Urinary bladder (tissue), 3 donors: ENCODE measurements at regions not wholly inside any gene's neighbourhood (a gene's known extent, or its start where the extent isn't known, plus 50 kb on each side); places are given as distances from the start of the nearest gene placed in this dataset.

Source experiments
- DNase-seq: peaks from one replicate; pipeline ENCODE4 v3.0.0-alpha.2; 2015; ENCODE audit errors: extremely low spot score
- H3K27ac ChIP-seq: one replicate; pipeline ENCODE4 v1.5.1; 2013; ENCODE audit warnings: low read depth, mild to moderate bottlenecking, moderate library complexity
- H3K36me3 ChIP-seq: one replicate; pipeline ENCODE4 v1.6.1; 2013; ENCODE audit warnings: mild to moderate bottlenecking, moderate library complexity; ENCODE audit not compliant: insufficient read depth
- H3K4me1 ChIP-seq: one replicate; pipeline ENCODE4 v1.6.1; 2013; ENCODE audit warnings: mild to moderate bottlenecking, moderate library complexity; ENCODE audit not compliant: insufficient read depth
- H3K4me3 ChIP-seq: one replicate; pipeline ENCODE4 v1.5.1; 2013; ENCODE audit warnings: low read depth, low read length
- WGBS: extraction: QIAGEN DNeasy Blood & Tissue Kit; methylation state at CpG from one replicate; pipeline ENCODE4 v1.1.7; 2013; 5-methylcytosine and 5-hydroxymethylcytosine counted together
- donor health status: healthy with polysubstance abuse.
- donor health status: healthy.

DNA sequence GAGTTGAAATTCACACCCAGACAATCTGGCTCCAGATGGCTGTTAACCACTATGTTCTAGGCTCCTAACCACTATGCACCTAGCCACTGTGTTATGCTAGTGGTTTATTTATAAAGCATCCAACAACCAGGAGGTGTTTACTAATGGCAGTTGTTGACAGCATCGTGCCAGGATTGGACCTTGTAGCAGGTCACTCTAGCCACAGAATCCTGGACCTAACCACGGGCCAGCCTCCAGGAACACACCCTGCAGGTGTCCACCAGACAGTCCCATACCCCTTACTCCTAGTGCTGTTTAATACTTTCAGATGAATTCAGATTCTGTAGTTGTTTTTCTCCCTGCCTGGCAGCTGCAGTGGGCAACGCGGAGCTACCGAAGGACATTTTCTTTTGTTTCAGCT is 109.4 kb upstream of the MYL2 start:
- 64% methylated on average over 5 of the region's 5 CpGs for WGBS
- no peak overlapping the region for H3K27ac ChIP-seq
- no peaks in the 10 kb centered on the region for H3K36me3 ChIP-seq
- peaks cover 3% of the 10 kb centered on the region for H3K4me1 ChIP-seq
- H3K4me3 ChIP-seq = no peak overlapping the region
- no peak for DNase-seq

DNA sequence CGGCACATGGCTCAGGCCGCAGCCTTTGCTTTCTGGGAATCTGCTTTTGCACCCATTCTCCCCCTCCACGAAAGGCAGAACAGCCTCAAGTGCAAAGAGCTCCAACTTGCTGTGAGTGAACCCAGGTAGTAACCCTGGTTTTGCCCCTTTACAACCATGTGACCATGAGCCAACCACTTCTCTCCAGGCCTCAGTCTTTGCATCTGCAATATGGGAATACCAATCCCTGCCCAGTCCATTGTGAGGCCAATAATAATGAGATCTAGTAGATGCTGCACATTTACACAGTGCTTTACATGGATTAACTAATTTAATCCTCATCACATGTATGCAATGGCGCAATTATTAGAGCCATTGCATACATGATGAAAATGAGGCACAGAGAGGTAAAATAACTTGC is 108.9 kb upstream of the MYL2 start:
- DNase-seq = no peak
- peaks cover under 1% of the 10 kb centered on the region for H3K4me1 ChIP-seq
- no peak overlapping the region for H3K4me3 ChIP-seq
- H3K27ac ChIP-seq = no peak overlapping the region
- H3K36me3 ChIP-seq = no peaks in the 10 kb centered on the region
- 92% methylated on average over 4 of the region's 4 CpGs for WGBS

DNA sequence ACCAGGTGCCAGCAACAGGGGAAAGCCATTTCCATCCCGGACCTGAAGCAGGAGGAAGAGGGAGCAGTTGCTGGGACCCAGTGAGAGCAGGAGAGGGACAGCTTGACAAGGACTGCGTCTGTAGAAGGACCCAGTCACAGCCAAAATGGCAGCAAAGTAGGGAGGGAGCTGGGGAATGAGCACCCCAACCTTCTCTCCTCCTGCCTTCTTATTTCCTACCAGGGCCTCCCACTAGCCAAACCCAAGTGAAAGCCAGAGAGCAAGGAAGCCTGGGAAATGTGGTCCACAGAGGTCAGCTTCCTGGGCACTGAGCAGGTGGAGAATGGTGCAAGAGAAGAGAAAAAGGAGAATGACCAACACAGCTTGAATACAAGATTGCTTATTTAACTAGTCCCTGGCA is 108.5 kb upstream of the MYL2 start:
- Histone ChIP-seq H3K4me3 (no peak overlapping the region), H3K4me1 (no peaks in the 10 kb centered on the region), H3K27ac (no peak overlapping the region), H3K36me3 (no peaks in the 10 kb centered on the region)
- no peak for DNase-seq
- WGBS = 79% methylated on average over 2 of the region's 2 CpGs

DNA sequence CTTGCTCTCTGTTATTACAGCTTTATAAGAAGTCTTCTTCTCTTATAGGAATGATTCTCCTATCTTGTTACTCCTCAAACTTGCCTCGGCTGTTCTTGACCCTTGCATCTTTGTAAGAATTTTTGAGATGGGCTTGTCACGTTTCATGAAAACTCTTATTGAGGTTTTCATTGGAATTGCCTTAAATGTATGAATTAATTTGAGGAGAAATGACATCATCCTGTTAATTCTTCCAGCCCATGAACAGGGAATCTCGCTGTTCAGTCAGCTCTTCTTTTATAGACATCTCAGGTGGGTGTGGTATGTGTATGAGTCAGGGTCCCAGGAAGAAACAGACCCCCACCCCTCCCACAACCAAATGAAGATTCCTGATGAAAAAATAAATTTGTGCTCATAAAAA is 107.1 kb upstream of the MYL2 start:
- no peak for DNase-seq
- Histone ChIP-seq H3K4me3 (no peak overlapping the region), H3K27ac (no peak overlapping the region), H3K36me3 (no peaks in the 10 kb centered on the region), H3K4me1 (no peaks in the 10 kb centered on the region)
- 87% methylated on average over 3 of the region's 3 CpGs for WGBS

DNA sequence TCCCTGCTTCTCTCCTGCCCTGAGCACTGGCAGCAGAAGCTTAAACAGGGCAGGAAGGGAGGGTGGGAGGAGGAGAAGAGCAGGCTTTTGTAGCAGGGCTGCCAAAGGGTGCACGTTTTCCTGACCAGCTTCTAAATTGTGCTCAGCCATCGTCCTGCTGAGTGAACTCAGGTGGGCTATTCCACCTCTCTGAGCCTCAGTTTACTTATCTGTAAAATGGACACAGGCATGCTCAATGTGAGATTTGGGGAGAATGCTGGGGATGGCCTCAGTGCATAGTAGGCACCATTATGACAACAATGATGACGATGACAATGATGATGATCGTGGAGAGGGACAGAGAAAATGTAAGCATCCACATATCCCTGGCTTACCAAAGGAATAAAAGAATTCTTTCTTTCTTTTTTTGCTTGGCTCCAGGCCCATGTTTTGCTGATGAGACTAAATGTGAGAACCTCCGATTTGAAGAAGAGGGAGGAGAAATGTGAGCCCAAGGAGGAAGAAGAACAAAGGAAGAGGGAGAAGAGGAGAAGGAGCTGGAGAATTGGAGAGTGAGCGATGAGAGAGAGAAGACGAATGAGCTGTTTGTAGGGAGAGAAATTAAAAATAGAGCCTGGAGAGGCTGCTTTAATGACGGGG is 105.5 kb upstream of the MYL2 start:
- WGBS = 47% methylated on average over 8 of the region's 8 CpGs
- no peak overlapping the region for H3K27ac ChIP-seq
- H3K4me1 ChIP-seq = no peaks in the 10 kb centered on the region
- H3K36me3 ChIP-seq = no peaks in the 10 kb centered on the region
- H3K4me3 ChIP-seq = no peak overlapping the region
- no peak for DNase-seq

DNA sequence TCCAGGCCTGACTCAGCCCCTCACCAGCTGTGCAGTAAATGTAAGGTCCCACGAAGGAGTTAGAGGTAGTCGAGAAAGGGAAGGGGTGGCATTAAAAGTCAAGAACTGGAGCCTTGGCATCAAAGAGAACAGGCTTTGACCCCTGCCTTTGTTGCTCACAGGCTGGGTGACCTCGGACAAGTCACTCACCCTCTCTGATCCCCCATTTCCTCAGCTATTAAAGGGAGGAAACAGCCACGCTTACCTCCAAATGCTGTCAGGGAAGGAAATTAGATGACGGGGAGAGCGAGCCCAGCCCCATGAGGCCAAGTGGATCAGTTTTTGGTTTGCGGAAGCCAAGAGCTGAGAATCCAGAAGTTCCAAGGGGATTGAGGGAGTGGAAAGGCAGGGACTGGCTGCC is 104.9 kb upstream of the MYL2 start:
- no peaks in the 10 kb centered on the region for H3K36me3 ChIP-seq
- H3K4me3 ChIP-seq = no peak overlapping the region
- WGBS = 64% methylated on average over 7 of the region's 7 CpGs
- H3K27ac ChIP-seq = no peak overlapping the region
- no peak for DNase-seq
- no peaks in the 10 kb centered on the region for H3K4me1 ChIP-seq

DNA sequence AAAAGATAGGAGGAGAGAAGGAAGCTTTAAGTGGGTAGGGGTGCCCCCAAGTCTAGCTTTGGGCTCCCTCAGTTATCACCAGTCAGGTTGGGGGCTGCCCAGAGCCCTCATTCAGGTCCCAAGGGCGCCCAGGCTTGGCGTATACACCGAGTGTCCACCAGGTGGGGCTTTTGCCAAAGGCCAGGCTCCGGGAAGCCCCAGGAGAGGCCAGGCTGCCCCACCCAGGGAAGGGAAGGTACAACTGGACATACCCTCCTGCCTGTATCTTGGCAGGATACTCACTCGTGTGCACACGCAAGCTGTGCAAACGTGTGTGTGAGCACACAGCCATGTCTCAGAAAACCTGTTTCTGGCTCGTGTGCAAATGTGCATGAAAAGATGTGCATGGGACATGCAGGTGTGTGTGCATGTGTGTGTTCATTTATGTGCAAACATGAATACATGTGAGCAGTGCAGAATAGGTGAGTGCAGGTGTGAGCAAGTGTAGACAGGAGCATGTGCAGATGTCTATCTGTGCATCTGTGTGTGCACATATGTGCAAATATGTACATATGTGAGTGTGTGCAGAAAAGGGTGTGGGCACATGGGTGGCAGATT is 103.9 kb upstream of the MYL2 start:
- no peaks in the 10 kb centered on the region for H3K4me1 ChIP-seq
- WGBS = 8% methylated on average over 8 of the region's 8 CpGs

DNA sequence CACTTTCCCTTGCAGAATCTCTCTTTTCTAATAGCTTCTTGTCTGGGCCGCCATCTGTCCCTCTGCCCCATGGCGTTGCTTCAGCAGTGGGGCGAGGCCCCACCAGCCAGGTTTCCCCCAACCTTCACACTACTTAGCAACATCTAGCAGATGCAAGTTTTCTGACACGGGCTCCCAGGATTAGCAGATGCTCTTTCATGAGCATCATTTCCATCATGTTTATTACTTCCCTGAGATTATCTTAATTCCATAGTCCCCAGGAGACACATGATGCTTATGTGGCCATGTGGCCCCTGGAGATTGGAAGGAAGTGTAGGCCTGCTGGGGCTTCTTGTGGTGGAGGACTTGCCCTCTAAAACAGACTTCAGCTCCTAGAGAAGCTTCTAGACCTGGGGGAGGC is 102.0 kb upstream of the MYL2 start:
- no peaks in the 10 kb centered on the region for H3K4me1 ChIP-seq
- no peaks in the 10 kb centered on the region for H3K36me3 ChIP-seq
- WGBS = 78% methylated on average over 4 of the region's 4 CpGs
- no peak for DNase-seq
- no peak overlapping the region for H3K27ac ChIP-seq
- no peak overlapping the region for H3K4me3 ChIP-seq

More for the DNA sequence above, 103.9 kb upstream of the MYL2 start:
- Histone ChIP-seq H3K4me3 (no peak overlapping the region), H3K27ac (no peak overlapping the region), H3K36me3 (no peaks in the 10 kb centered on the region)
- no peak for DNase-seq

DNA sequence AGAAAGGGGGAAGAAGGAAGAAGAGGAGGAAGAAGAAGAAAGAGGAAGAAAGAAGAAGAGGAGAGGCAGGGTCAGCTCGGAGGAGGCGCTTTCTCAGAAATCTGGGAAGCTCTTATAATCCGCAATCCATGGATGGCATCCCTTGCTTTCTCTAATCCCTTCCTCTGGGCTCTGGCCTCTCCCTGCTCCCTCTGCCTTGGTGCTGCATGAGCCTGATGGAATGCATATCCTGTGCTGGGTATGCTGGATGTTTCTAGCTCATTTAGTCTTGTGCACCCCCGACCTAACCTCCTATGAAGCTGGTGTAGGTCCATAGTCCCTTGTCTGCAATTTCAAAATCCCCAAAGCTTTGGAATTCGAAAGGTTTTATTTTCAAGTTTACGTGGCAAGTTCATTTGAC is 94.2 kb upstream of the MYL2 start:
- Histone ChIP-seq H3K4me1 (no peaks in the 10 kb centered on the region), H3K4me3 (no peak overlapping the region), H3K36me3 (no peaks in the 10 kb centered on the region), H3K27ac (no peak overlapping the region)
- 78% methylated on average over 6 of the region's 6 CpGs for WGBS
- DNase-seq = no peak

DNA sequence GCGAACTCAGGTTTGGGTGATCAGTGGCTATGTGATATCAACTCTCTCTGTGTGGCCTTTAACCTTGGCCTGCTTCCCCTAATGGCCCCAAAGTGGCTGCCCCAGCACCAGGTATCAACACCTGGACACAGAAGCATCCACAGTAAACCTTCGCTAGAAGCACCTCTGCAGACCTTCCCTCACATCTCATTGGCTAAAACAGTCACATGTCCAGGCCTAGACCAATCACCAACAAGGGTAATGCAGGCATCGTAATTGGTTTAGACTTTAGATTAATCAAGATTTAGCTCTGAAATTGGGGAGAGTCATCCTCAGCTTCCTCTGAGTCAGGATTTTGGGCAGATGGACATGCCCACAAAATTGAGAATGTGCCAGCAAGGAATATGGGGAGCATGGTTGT is 92.5 kb upstream of the MYL2 start:
- WGBS = 87% methylated on average over 3 of the region's 3 CpGs
- Histone ChIP-seq H3K4me3 (no peak overlapping the region), H3K4me1 (no peaks in the 10 kb centered on the region), H3K27ac (no peak overlapping the region), H3K36me3 (no peaks in the 10 kb centered on the region)
- no peak for DNase-seq

DNA sequence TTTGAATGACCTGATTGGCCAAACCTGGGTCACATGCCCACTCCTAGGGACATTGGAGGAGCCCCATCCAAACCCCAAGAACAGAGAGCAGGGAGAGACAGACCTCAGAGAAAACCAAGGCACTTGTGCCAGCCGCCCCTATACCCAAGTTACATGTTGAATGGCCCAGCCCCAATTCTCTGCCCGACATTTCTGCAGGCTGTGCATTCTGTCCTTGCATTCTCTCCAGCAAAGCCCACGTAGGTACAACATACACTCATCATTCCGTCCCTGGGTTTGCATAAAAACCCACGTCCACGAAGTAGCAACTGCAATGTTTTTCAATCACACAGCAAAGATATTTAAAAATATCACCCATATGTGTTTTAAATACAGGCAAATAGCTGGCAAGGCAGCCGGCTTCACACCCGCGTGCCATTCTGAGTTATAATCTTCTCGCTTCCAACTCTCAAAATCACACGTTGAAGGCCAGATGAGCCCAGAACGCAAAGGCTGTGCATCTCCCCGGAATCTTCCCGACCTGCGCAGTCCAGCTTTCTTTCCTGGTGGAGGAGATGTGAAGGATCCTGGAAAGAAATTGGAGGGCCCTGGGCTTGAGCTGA is 91.7 kb upstream of the MYL2 start:
- no peaks in the 10 kb centered on the region for H3K4me1 ChIP-seq
- DNase-seq = no peak
- H3K4me3 ChIP-seq = no peak overlapping the region
- H3K27ac ChIP-seq = no peak overlapping the region
- 91% methylated on average over 15 of the region's 15 CpGs for WGBS
- no peaks in the 10 kb centered on the region for H3K36me3 ChIP-seq

DNA sequence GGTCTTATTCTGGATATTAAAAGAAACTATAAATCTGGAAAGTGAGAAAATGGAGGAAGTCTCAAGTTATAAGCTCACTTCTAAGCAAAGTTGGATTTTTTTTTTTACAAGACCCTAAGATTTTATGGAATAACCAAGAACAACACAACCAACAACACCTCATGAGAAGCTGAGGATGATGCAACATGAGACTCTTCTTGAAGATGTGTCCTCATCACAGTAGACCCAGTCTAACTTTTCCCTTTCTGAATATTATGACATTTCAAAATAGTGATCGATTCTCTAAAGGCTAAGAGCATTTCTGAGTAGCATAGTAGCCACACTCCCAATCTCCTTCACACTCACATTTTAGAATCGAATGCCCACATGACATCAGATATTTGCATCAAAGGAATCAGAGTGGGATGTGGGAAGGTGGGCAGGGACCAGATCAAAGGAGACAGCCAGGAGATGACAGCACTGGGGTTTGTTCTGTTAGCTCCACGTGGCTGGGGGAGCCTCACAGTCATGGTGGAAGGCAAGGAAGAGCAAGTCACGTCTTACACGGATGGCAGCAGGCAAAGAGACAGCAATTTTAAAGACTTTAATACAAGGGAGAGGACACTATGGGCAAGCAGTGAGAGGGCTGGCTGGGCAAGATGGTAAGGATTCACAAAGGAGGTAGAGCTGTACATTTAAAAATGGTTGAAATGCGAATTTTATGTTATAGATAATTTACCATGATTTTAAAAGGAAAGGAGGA is 90.7 kb upstream of the MYL2 start:
- no peak overlapping the region for H3K4me3 ChIP-seq
- H3K27ac ChIP-seq = no peak overlapping the region
- DNase-seq = no peak
- H3K36me3 ChIP-seq = no peaks in the 10 kb centered on the region
- WGBS = 80% methylated on average over 6 of the region's 6 CpGs
- no peaks in the 10 kb centered on the region for H3K4me1 ChIP-seq

DNA sequence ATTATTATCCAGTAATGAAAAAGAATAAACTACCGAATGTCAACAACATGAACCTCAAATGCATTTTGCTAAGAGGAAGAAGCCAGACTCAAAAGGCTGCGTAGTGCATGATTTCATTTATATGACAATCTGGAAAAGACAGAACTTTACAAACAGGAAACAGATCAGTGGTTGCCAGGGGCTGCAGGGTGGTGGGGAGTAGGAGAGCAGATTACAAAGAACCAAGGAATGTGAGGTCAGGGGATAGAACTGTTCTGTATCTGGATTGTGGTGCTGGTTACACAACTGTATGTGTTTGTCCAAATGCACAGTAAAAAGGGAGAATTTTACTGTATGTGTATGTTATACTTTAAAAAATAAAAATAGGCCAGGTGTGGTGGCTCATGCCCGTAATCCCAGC is 89.7 kb upstream of the MYL2 start:
- Histone ChIP-seq H3K36me3 (no peaks in the 10 kb centered on the region), H3K4me1 (no peaks in the 10 kb centered on the region), H3K27ac (no peak overlapping the region), H3K4me3 (no peak overlapping the region)
- 86% methylated on average over 3 of the region's 3 CpGs for WGBS
- no peak for DNase-seq

DNA sequence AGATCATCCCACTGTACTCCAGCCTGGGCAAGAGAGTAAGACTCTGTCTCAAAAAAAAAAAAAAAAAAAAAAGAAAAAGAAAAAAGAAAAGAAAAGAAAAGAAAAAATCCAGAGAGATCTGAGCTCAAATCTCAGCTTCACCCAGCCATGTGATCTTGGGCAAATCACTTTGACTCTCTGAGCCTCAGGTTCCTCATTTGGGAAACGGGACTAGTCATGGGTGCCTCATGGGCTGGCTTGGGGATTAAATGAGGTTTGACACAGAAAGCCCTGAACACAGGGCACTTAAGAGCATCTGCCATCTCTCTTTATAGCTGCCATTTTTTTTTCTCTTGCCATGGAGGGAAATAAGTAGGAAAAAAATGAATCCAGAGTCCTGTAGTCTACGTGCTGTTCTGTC is 86.2 kb upstream of the MYL2 start:
- WGBS = 53% methylated on average over 2 of the region's 2 CpGs

More for the DNA sequence above, 86.2 kb upstream of the MYL2 start:
- Histone ChIP-seq H3K4me3 (no peak overlapping the region), H3K4me1 (no peaks in the 10 kb centered on the region), H3K27ac (no peak overlapping the region), H3K36me3 (no peaks in the 10 kb centered on the region)
- DNase-seq = no peak
